GM21786 (cell line): ENCODE measurements at regions not wholly inside any gene's neighbourhood (a gene's known extent, or its start where the extent isn't known, plus 50 kb on each side); places are given as distances from the start of the nearest gene placed in this dataset.

Experiments used
- ATAC-seq: cut with Tn5 transposase; IDR thresholded peaks from one replicate; pipeline ENCODE4 v1.9.1; 2021; ENCODE audit not compliant: unreplicated experiment

GRCh38 chr11:26021017-26021416 is 310.9 kb upstream of the ANO3 start:
- ATAC-seq = no peak

DNA sequence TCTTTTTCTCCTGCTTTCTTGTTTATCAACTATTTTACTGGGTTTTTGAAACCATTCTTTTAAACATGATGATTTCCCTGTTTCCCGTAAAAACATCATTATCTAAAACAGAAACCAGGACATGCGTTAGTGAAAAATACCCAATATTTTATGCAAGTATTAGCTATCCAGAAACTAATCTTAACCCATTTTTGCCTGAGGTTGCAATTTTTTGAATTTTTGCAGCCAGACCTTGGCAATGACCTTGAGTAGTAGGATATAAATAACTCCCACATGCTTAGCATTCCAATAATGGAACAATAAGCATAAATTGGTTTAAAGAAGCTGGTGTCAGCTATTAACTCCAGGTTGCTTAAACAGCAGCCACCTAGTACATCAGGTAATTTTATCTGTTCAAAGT is 308.9 kb upstream of the ANO3 start:
- no peak for ATAC-seq

GRCh38 chr11:26025676-26026075 is 306.3 kb upstream of the ANO3 start:
- ATAC-seq = no peak

DNA sequence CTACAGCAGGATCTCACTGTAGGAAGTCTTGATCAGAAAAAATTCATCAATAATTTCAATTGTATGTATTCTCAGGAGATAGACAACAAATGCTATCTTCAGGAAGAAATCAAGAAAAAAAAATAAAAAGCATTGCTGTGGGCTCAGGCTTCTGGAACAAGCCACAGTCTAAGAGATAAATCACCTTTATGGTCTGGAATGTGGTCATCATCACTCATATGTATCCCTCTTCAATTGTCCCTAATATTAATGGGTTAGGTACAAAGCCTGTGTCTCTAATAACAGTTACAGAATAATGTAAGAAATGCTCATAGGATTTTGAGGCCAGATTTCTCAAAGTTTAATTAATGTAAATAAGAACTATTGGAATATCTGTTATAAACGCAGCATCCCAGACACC is 305.9 kb upstream of the ANO3 start:
- ATAC-seq = no peak

GRCh38 chr11:26027887-26028286 is 304.0 kb upstream of the ANO3 start:
- ATAC-seq = peak; percentile 73

DNA sequence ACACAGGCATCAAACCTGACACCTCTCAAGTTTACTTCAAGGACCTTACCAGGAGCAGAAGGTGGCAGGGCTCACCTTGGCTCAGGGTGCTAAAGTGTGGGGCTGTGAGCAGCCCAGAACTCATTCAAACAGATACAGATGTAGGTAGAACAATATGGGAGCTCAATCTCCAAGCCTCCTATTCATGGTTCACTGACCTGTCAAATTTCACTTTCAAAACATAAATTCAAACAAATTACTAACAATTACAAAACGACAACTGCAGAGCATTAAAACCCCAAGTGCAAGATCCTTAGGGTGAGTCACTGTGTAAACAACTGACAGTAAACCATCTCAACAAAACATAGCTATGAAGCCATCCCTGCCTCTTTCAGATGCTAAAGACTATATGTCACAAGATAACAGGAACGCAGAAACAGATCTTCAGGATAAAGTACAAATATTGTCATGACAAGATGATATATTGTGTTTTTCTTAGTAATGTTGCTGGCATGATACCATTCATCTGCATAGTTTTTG is 303.5 kb upstream of the ANO3 start:
- peak; percentile 44 for ATAC-seq

DNA sequence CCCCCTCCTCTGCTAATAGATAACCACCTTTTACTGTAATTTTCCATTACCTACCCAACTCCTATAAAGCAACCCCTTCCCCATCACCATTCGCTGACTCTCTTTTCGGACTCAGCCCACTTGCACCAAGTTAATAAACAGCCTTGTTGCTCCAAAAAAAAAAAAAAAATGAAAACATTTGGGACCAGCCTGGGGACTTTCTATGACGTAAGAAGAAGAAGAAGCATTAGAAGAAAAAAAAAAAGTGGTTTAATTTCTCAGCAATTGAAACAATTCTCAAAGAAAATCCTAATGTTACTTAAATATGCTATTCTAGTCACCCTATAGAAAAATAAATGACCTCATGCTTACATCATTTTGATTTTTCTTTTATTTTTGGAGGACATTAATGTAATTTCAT is 301.5 kb upstream of the ANO3 start:
- no peak for ATAC-seq

- no peak for ATAC-seq
Observed at GRCh38 chr11:26032241-26032640, 299.7 kb upstream of the ANO3 start.

GRCh38 chr11:26035696-26036095 is 296.2 kb upstream of the ANO3 start:
- no peak for ATAC-seq

DNA sequence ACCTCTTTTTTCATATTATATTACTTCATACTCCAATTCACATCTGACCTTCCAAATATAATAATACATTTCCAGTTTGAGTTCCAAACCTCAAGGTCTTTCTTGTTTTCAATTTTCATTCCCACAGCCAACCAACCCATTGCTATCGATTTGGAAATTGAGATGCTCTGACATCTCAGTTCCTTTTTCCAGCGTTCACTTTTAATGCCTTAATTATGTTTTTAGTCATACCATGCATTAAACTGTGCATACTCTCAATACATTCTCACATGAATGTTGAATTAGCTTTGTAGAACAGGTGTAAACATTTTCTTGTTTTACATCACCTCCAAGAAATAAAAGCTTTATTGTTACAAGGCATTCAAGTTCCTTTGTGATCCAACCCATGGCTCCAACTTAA is 294.2 kb upstream of the ANO3 start:
- ATAC-seq = no peak

GRCh38 chr11:26040339-26040738 is 291.6 kb upstream of the ANO3 start:
- no peak for ATAC-seq

DNA sequence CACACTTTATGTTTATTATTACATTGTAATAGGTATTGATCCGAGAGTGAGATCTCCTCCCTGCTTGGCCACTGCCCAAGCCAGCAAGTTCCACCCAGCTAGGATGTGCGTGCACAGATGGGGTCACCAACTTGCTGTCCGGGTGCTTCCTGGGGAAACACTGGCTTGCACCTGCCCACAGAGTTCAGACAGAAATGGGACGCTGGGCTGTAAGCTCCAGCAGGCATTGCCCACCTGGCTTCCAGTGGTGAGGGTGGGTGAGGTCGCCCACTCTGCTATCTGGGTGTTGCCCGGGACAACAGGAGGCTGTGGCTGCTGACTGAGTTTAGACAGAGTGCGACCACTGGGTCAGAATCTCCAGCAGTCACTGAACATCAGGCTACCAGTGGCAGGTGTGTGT is 289.8 kb upstream of the ANO3 start:
- ATAC-seq = no peak

DNA sequence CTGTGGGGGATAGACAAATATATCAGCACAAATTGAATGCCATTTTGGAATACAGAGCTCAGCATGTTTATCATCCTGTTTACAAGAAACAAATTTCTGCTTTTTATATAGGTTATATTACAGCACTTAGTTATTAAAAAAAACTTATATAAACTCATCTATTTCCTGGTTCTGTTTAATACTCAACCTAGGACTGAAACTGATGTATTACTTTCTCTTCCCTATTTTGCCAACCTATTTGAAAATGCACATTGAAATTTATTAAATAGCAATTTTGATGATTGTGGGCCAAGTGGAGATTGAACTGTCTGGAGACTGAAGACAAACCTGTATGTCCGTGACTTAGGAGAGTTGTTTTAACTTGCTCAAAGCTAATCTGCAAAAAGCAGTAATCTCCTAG is 288.3 kb upstream of the ANO3 start:
- peak; percentile 93 for ATAC-seq

DNA sequence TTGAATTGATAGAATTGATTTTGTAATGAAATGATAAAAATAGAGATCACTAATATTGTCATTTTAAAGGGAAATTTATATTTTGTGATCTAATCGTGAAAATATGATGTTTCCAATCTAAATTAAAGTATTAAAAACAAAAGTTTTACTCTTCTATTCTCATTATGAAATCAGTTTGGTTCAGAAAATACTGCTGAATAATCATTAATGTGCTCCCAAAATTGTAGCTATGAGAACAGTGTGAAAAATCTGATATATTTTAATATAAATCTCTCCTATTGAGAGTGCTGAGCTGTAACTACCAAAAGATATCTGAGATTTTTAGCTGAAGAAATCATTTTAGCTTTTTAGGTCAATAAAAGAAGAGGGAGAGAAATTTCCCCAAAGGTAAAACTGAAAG is 287.5 kb upstream of the ANO3 start:
- ATAC-seq = no peak

DNA sequence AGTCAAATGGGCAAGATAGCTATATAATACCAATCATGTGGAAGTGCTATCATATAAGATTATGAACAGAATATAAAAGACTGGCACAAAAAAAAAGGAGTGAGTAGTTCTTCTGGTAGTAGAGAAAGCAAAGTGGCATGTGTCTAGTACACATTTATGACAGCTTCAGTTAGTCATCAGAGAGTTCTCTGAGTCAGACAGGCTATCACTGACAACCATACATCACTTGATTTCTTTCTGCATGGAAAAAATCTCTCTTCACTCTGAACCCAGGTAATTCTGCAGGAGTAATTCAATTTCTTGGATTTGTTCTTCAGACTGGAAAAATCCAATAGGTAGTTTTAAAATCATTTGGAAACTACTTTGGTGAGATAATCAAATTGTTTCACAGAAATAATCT is 286.8 kb upstream of the ANO3 start:
- no peak for ATAC-seq

- no peak for ATAC-seq
Observed at GRCh38 chr11:26048271-26048670, 283.7 kb upstream of the ANO3 start.

DNA sequence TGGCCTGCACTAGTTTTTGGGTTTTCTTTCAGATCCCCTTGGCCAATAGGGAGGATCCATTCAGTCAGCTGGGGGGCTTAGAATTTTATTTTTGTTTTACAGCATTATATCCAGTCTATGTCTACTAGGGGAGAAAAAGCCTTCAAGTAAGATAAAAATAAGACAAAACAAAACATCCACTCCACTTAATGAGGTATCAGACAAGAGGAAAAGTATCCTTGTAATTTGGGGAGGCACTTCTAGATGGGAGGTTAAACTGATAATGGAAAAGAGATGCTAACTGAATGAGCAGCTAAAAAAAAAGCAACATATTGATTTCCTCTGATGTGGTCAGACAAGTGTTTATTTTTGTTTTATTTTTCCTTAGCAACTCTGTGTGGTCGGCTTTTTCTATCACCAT is 278.0 kb upstream of the ANO3 start:
- ATAC-seq = no peak

DNA sequence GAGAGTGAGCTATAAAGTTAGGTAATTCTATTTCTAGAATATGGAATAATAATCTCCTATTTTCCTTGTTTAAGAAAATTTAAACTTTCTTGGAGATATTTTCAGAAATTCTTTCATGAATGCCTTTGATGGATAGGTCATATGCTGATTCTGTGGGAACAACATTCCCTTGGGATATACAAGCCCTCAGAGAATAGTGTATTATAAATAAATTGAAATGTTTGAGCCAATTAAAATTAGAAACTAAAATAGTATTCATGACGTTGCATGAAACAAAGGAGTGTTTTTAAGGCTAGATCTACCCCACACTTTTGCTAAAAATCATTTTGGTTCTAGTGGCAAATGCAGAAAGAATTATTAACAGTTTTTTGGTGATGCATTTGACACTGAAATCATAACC is 269.3 kb upstream of the ANO3 start:
- ATAC-seq = no peak

GRCh38 chr11:26063915-26064314 is 268.0 kb upstream of the ANO3 start:
- no peak for ATAC-seq

DNA sequence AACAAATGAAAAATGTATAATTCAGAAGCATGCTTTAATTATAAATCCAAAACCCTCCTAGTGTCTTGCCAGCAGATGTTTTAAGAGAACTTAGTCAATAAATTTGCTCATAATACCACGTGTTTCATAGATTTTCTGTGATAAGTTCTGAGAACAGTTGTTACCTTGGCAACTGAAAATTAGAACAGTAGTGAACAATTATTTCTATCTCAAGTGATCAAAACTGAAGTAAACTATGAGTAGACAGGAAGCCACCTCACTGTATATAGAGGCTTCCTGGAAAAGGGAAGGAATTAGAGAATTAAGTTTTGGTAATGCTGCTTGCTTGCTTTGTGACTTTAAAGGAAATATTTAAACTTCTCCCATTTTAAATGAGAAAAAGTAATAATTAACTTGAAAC is 266.0 kb upstream of the ANO3 start:
- ATAC-seq = no peak

GRCh38 chr11:26070714-26071380 is 261.1 kb upstream of the ANO3 start:
- no peak for ATAC-seq

DNA sequence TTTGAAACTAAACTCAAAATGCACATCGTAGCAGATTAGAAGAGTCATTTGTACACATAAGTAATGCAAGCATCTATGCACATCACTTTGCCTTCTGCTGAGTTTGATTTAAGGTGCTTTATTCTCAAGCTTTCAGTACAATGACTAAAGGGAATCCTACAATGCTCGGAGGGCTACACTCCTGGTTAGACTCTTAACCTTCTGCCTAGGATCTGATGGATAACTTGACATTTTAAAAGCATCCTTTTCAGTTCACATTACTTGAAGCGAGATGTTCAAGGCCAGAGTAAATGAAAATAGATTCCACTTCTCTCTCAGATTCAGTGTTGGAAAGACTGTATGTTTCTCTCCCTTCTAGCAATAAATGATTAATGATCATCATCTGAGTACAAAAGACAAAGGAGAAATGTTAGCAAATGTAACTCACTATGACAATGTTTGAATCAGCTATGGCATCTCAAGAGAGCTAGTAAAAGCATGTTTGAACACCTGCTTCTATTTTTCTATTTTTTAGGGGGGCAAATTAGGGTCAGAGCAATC is 259.2 kb upstream of the ANO3 start:
- no peak for ATAC-seq

GRCh38 chr11:26073646-26074045 is 258.3 kb upstream of the ANO3 start:
- ATAC-seq = no peak
